ENCODE measurements at regions not wholly inside any gene's neighbourhood (a gene's known extent, or its start where the extent isn't known, plus 50 kb on each side); places are given as distances from the start of the nearest gene placed in this dataset.

- Histone ChIP-seq H2AFZ (ENCODE audit: low read length) (no peak overlapping the region), H3K27ac (ENCODE audit: low read depth, low read length) (no peak overlapping the region), H3K9me3 (ENCODE audit: insufficient read depth in 2 of 2, low read depth in 1 of 2, low read length in 1 of 2) (no peaks in the 10 kb centered on the region), H3K9ac (replicated peaks in 1 of 4; ENCODE audit: extremely low read depth in 1 of 4, low read depth in 3 of 4, low read length in 3 of 4) (no peak overlapping the region), H4K91ac (replicated peaks; ENCODE audit: insufficient read length, low read length) (no peak overlapping the region), H3K27me3 (replicated peaks in 1 of 4; ENCODE audit: control insufficient read depth in 3 of 4, extremely low read depth in 1 of 4, insufficient read depth in 3 of 4, low read length in 3 of 4) (no peaks in the 10 kb centered on the region), H2BK20ac (ENCODE audit: low read length) (no peak overlapping the region), H2BK15ac (ENCODE audit: low read length) (no peak overlapping the region), H2BK12ac (ENCODE audit: low read depth, low read length) (no peak overlapping the region), H2AK5ac (ENCODE audit: low read depth, low read length) (no peak overlapping the region), H2BK120ac (replicated peaks; ENCODE audit: low read depth, low read length) (no peak overlapping the region), H3K23ac (ENCODE audit: insufficient read length) (no peak overlapping the region), H4K5ac (ENCODE audit: insufficient read length, low read depth, low read length) (no peak overlapping the region), H3K18ac (ENCODE audit: extremely low read depth, low read length) (no peak overlapping the region), H3K4me1 (replicated peaks in 1 of 4; ENCODE audit: control insufficient read depth in 3 of 4, insufficient read depth in 4 of 4, low read length in 3 of 4) (no peaks in the 10 kb centered on the region), H3K36me3 (ENCODE audit: control insufficient read depth in 2 of 4, insufficient read depth in 4 of 4, low read length in 3 of 4) (no peaks in the 10 kb centered on the region), H3K79me2 (ENCODE audit: control insufficient read depth in 1 of 2, insufficient read depth in 2 of 2, low read length in 2 of 2) (no peaks in the 10 kb centered on the region), H3K23me2 (ENCODE audit: low read depth, low read length) (no peaks in the 10 kb centered on the region), H3K4ac (replicated peaks; ENCODE audit: insufficient read length, low read depth, low read length) (no peak overlapping the region), H3K4me2 (ENCODE audit: insufficient read depth in 1 of 2, low read depth in 2 of 2, low read length in 2 of 2) (no peak overlapping the region), H4K20me1 (replicated peaks in 1 of 2; ENCODE audit: control insufficient read depth in 1 of 2, insufficient read depth in 2 of 2, low read length in 2 of 2) (no peaks in the 10 kb centered on the region), H4K8ac (ENCODE audit: extremely low read depth, insufficient read depth, low read length) (no peak overlapping the region), H3K4me3 (ENCODE audit: extremely low read depth in 1 of 4, insufficient read depth in 2 of 4, low read depth in 3 of 4, low read length in 4 of 4) (no peak overlapping the region), H3K14ac (ENCODE audit: insufficient read length) (no peak overlapping the region), H3K79me1 (ENCODE audit: low read depth, low read length) (no peaks in the 10 kb centered on the region), H3K56ac (replicated peaks; ENCODE audit: insufficient read length, low read depth, low read length) (no peak overlapping the region), H2BK5ac (ENCODE audit: low read depth, low read length) (no peak overlapping the region)
- 83% methylated on average over 5 of the region's 5 CpGs; no CpG with 5 or more reads in 1 of the 2 experiments for WGBS, 2 experiments (ENCODE audit: extremely low coverage in 1 of 2, insufficient coverage in 1 of 2, insufficient read length in 1 of 2, insufficient replicate concordance in 2 of 2, low coverage in 1 of 2, low lambda C conversion rate in 2 of 2, missing lambda C conversion rate in 1 of 2)
- CTCF ChIA-PET (ENCODE audit: partially characterized antibody) = no interaction called here
- no peak for FAIRE-seq
- TF ChIP-seq KDM1A (IDR thresholded peaks at IDR 0.05; ENCODE audit: borderline replicate concordance, low read length) = no peak
- no peak for DNase-seq (ENCODE audit: low read depth in 1 of 2, low spot score in 2 of 2)
- POLR2A ChIA-PET (ENCODE audit: partially characterized antibody) = interaction anchor here (0.6 kb wide), 1 partner anchor 396 kb away, joined by 3 read pairs; no protein-coding TSS in a partner anchor
Measured at GRCh38 chr4:34664051-34664450, 1580.3 kb downstream of the ARAP2 start.
